MM.1S (cell line): ENCODE measurements at regions not wholly inside any gene's neighbourhood (a gene's known extent, or its start where the extent isn't known, plus 50 kb on each side); places are given as distances from the start of the nearest gene placed in this dataset.

Experiments
- EZH2 ChIP-seq: fragments of 300-600 bp; sonication (generic); optimal IDR thresholded peaks from 2 replicates; pipeline ENCODE3; 2017; ENCODE audit warnings: low read depth, mild to moderate bottlenecking, antibody characterized with exemption, low read length, mixed read lengths
- TF ChIP-seq, protein P1 (sequence below): fragments of 300-600 bp; sonication (generic); IDR thresholded peaks from 2 replicates; pipeline ENCODE4 v1.5.1; 2016; ENCODE audit warnings: antibody characterized with exemption, low read length, mixed read lengths

DNA sequence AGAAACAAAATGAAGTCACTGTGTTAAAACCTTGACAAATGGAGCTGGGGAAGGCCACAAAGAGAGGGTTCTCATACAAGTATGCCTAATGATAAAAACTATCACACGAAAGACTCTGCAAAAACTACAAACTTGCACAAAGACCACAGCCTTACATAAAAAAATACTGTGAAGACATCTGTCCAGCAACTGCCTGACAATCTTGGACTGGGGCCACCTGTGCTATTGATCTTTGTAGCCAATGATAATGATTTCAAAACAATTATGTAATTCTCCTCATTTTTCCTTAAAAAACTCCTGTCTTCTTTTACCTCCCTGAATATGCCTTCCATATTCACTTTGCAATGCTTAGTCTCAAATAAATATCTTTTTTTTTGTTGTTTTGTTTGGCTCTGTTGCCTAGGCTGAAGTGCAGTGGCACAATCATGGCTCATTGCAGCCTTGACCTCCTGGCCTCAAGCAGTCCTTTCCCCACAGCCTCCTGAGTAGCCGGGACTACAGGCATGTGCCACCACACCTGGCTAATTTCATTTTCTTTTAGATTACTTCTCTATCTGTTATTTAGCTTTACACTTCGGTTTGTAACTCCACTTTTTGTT is 79.4 kb upstream of the RHOU start:
- no peak for TF ChIP-seq EZH2
- TF ChIP-seq, protein P1, sequence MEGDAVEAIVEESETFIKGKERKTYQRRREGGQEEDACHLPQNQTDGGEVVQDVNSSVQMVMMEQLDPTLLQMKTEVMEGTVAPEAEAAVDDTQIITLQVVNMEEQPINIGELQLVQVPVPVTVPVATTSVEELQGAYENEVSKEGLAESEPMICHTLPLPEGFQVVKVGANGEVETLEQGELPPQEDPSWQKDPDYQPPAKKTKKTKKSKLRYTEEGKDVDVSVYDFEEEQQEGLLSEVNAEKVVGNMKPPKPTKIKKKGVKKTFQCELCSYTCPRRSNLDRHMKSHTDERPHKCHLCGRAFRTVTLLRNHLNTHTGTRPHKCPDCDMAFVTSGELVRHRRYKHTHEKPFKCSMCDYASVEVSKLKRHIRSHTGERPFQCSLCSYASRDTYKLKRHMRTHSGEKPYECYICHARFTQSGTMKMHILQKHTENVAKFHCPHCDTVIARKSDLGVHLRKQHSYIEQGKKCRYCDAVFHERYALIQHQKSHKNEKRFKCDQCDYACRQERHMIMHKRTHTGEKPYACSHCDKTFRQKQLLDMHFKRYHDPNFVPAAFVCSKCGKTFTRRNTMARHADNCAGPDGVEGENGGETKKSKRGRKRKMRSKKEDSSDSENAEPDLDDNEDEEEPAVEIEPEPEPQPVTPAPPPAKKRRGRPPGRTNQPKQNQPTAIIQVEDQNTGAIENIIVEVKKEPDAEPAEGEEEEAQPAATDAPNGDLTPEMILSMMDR: no peak
